HG02610 (cell line): ENCODE measurements at regions not wholly inside any gene's neighbourhood (a gene's known extent, or its start where the extent isn't known, plus 50 kb on each side); places are given as distances from the start of the nearest gene placed in this dataset.
"Not testable (repeated sequence)": the region's sequence is repeated elsewhere in the genome, so short reads cannot be mapped to it uniquely, and the experiment has no call there.

Experiments used
- ATAC-seq: cut with Tn5 transposase; IDR thresholded peaks from one replicate; pipeline ENCODE4 v1.9.1; 2021; ENCODE audit warnings: mild to moderate bottlenecking, moderate library complexity; ENCODE audit not compliant: unreplicated experiment

DNA sequence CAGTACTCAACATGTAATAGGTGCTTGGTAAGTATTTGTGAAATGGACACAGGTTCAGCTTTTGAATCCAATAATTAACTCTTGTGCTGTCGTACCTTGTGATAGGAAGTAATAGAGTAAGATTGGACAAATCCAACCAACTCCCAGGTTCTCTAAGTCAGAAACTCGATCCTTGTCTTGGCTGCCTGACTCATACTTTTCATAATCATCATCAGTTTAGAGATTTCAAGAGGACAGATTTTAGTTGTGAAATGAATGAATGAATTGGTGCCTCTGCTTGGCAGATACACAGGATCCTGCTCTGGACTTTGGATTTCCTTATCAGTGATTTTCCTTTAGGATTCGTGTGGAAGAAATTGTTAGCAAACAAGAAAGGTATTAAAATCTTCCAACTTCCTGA is 1145.2 kb downstream of the AACS start:
- no peak for ATAC-seq

DNA sequence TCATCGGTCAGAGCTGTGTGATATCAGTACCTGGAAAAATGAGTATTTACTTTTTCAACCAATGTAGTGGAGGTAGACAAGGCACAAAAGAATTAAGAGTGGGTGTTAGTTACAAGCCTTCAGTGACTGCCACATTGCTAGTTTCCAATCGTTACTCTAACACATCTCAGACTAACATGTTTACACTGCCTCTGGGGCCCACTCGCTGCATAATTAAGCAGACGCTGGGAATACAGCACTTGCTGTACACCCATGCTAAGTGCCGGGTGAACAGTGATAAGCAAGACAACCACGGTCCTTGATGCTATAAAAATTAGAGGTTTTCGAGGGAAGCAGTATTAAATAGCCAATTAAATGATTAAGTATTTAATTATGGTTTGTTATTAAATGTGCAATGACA is 1147.6 kb downstream of the AACS start:
- ATAC-seq, result no peak

DNA sequence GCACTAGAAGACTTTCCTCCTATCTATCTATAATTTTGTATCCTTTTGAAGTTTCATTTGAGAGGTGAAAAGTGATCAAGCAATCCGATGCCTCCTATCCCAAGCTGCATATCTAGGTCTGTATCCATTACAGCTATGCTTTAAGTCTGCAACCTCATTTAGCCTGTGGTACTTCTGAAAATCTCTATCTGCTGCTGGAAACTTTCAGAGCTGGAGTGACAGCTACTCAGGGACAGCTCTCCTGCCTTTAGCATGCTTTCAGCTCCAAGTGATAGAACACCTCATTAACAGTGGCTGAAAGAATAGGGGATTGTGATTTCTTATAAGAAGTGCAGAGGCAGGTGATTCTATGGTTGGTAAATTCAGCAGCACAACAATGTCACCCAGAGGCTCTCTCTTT is 1153.5 kb downstream of the AACS start:
- no peak for ATAC-seq

DNA sequence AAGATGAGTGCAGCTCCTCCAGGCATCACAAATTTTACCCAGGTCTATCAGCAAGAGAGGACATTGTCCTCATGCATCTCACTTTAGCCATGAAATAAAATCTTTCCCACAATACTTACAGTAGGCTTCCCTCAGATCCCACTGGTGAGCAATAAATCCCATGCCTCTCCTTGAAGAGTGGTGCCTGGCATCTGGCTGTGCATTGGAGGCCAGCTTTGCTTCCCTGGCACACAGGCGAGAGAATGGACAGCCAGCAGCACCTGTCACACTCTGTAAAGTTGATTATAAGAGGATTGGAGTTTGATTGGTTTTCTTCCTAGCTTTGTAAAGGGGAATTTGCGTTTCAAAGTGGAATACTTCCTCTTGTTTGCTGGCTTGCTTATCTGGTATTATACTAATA is 1153.9 kb downstream of the AACS start:
- ATAC-seq, result no peak

DNA sequence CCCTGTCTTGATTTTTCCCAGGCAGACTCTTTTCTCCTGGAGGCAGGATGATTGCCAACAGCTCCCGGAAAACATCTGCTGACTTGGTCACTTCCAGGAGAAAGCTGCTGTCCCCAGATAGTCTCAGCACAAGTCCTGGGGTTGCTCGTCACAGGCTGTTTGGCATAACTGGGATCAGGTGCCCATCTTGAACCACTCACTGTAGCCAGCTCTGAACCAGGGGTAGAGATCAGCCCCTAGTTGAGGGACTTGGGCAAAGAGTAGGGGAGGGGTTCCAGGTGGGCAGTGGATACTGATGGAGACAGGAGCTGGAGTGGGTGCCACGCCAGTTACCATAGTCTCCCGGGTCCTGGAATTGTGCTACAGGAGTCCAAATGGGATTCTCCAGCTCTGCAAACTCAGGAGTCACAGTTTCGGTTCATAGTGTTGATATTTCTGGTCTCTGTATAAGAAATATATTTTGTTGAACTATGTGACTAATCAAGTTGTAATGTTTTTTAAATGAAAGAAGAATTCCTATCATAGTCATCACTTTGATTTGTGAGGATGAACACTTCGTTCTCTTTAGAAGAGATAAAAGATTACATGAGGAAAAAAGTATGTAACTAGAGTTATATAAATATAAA is 1154.5 kb downstream of the AACS start:
- no peak for ATAC-seq

DNA sequence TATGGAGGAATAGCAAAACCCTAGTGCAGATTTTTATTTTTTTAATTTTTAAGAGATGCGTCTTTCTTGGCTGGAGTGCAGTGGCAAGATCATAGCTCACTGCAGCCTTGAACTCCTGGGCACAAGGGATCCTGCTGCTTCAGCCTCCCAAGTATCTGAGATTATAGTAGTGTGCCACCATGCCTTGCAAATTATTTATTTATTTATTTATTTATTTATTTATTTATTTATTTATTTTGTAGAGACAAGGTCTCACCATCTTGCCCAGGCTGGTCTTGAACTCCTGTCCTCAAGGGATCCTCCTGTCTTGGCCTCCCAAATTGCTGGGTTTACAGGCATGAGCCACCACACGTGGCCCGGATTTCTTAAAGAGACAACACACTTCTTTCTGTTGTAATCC is 1158.8 kb downstream of the AACS start:
- ATAC-seq, result no peak

DNA sequence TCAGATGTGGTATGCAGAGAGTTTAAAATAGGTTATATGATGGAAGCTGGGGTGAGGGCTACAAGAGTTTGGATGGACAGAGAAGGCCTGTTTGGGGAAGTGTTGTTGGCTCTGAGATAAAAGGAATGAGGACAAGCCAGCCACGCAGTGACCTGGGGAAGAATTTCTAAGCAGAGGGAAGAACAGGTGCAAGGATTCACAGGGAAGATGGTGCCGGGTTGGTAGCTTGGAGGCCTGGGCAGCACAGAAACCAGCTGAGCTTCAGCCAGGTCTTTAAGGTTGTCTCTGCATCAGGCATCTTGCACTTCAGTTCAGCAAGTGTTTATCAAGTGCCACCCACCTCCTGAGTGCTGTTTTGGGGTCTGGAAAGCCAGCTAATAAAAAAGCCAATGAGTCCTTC is 1163.7 kb downstream of the AACS start:
- no peak for ATAC-seq

DNA sequence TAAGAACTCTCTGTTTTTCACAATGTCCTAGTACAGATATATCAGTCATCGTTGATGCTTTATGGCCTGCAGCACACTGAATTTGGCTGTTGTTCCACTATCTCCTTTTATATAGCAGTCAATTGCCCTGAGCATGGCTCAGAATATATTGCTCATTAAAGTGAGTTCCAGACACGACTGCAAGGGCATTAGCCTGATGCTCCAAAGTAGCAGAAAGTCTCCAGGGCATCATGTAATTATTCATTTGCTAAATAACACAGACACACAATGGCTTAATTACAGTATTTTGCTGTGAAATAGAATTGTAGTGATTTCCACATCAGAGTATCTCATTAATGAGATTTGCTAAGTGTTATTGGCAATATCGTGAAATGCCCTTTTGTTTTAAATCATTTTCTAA is 1167.5 kb downstream of the AACS start:
- no peak for ATAC-seq

DNA sequence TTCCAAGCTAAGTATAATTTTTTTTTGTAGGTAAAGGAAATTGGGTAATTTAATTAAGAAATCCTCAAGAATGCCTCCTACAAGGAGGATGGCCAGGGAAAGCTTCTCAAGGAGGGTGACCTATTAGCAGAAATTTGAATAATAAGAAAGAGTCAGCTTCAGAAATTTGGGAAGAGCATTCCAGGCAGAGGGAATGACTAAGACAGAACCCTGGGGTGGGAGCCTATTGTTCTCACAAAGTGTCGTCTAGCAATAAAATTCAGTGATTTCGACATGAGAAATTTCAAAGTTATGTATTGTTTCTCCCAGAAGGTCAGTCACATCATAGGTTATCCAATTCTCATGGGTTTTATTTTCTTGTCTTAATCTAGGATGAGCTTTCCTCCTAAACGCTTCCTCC is 1168.4 kb downstream of the AACS start:
- no peak for ATAC-seq

DNA sequence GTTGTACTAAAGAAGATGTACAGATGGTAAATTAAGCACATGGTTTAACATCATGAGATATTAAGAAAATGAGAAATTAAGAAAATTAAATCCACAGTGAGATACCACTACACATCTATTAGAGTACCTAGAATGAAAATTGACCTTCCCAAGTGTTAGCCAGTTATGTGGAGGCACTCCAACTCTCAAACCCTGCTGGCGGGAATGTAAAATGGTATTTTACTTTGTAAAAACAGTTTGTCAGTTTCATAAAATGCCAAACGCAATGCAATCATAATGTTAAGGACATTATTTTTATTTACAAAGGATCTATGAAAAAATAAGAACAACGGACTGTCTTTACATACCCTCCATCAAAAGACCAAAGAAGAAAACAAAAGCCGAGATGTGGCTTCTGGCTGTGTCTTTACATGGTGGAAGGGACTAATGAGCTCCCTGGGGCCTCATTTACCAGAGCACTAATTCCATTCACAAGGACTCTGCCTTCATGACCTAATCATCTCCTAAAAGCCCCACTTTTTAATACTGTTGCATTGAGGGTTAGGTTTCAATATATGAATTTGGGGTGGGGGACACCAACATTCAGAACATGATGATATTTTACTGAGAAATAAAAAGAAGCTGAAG is 1178.7 kb downstream of the AACS start:
- no peak for ATAC-seq

DNA sequence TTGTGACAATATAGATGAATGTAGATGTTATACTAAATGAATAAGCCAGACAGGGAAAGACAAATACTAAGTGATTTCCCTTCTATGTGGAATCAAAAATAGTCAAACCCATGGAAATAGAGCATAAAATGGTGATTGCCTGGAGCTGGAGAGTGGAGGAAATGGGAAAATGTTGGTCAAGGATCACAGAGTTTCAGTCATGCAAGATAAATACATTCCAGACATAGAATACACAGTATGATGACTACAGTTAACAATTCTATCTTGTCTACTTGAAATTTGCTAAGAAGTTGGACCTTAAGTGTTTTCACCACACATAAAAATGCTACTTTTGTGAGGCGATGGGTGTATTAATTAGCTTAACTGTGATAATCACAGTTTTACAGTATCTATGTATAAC is 1182.7 kb downstream of the AACS start:
- ATAC-seq, result no peak

DNA sequence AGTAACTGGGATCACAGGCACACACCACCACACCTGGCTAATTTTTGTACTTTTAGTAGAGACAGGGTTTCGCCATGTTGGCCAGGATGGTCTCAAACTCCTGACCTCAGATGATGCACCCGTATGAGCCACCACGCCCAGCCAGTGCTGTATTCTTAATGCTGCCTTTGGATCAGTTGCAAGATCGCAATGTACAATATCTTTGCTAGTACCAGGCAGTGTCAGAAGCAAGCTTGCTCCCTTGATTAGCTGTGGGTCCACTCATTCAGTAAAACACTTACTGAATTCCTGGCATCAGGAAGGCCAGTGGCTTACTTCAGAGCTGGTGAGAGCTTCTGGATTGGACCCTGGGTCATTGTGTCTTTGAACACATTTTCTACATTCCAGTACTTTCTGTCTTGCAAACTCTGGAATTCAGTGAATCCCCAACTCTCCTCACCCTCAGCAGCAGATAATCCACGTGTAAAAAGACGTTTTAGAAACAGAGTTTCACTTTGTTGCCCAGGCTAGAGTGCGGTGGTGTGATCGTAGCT is 1183.7 kb downstream of the AACS start:
- no peak for ATAC-seq

DNA sequence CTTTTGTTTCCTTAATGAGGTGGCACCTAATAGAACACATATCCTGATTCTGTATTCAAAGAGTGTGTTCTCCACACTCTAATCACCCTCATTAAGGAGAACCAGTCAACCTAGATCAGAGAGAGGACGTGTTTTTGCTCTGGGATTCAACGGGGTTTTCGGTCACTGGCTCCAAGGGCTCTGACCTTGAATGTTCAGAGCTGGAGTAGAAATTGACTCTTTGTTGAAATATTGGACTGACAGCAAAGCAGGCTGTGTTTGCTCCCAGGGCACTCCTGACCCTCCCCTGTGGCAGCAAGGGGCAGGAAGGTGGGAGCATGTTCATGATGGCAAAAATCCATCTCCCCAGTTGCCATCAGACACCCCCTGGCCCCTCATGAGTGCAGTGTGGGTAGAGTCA is 1193.0 kb downstream of the AACS start:
- ATAC-seq, result no peak

DNA sequence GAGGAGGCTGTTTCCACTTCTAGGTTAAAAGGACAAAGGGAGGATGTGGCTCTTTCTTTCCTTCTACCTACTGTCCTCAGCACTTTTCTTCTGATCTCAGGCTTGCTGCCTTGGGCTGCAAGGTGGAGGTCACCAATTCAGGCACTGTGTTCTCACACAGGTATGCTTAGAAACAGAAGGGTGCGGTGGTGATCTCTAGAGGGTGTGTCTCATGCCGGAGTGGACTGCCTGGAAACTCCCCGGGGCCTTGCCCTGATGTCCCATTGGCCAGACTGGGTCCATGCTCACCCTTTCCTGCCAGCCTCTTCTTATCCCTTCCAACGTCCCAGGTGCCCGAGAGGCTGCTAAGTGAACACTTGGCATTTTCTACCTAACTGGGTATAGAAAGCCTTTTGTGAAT is 1197.6 kb downstream of the AACS start:
- no peak for ATAC-seq

DNA sequence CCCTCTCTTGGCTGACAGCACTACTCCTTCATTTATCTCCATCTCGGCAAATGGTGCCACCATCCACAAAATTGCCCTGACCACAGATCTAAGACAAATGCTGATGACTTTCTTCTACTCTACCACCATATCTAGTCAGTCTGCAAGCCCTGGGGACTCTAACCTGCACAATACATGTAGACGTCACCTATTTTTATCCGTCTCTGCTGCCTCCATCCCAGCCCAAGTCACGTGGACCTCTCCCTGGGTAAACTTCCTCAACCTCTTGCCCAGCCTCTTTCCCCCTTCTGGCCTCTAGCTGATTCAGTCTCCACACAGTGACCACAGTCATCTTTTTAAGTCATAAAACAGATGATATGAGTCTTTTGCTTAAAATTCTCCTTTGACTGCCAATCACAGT is 1203.0 kb downstream of the AACS start:
- ATAC-seq, result no peak

DNA sequence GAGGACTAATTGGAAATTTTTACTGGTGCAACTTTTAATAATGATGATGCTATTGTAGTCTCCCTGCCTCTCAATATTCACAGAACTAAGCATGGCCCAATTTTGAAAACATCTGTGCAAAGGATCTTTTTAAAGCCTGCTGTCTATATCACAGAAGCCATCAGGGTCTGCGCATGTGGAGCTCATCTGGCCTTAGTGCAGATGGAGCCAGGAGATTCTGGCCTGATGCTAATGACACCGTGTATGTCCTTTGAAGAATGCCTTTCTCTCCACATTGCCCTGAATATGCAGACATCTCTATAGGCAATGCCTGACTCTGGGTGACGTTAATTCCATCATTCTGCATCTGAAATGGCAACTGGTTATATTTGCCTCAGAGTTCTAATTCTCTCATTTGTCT is 1205.9 kb downstream of the AACS start:
- ATAC-seq, result no peak

DNA sequence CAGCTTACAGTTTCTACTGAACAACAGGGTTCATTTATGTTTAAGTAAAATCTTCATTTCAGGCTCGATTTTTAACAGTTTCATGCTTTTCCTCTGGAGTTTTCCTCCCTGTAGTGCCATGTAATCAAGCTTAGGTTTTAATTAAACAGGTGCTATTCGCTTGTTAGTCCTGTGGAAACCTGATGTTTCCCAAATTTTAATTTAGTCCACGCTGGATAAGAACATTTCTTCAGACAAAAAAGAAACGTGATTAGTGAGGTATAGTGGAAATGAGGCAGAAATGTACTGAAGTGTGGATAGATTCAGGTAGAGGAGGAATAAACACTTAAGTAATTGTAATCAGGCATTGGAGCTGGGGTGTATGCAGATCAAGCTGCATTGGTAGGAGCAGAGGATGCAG is 1217.5 kb downstream of the AACS start:
- no peak for ATAC-seq

DNA sequence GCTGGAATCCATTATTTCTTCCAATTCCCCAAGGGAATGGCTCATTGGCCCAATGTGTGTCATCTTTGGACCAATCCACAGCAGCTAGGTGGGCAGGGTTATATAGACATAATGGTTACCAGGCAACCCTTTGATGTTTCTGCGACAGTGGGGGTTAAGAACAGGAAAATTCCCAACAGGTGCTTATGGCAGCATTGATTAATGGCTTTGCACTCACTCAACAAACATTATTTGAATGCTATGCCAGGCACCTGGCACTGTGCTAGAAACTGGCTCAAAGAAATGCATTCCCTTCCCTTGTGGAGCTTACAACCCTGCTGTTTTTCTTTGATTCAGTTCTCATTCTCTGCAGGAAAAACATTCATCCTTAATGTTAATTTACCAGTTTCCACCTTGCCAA is 1221.0 kb downstream of the AACS start:
- no peak for ATAC-seq

DNA sequence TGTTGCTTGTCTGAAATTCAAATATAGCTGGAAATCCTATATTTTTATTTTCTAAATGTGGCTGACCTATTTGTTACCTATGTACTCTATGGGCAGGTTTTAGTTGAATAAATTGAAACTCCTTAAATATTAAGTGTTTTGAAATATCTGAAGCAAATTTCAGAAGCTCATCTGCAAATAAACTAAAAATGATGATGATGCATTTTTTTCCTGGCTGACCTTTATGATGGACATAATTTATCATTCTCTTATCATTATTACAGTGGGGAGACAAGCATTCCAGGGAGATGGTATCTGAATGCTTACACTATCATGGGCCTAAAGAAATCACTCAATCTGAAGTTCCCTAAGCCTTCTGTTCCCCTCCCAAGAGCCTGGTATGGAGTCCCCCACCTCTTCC is 1225.2 kb downstream of the AACS start:
- no peak for ATAC-seq

DNA sequence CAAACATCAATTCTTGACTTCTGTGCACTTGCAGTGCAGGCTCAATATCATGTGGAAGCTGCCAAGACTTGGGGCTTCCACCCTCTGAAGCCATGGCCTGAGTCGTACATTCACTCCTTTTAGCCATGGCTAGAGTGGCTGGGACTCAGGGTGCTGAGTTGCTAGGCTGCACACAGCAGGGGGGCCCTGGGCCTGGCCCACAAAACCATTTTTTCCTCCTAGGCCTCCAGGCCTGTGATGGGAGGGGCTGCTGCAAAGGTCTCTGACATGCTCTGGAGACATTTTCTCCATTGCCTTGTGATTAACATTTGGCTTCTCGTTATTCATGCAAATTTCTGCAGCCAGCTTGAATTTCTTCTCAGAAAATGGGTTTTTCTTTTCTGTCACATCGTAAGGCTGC is 1226.8 kb downstream of the AACS start:
- ATAC-seq, result not testable (repeated sequence)

DNA sequence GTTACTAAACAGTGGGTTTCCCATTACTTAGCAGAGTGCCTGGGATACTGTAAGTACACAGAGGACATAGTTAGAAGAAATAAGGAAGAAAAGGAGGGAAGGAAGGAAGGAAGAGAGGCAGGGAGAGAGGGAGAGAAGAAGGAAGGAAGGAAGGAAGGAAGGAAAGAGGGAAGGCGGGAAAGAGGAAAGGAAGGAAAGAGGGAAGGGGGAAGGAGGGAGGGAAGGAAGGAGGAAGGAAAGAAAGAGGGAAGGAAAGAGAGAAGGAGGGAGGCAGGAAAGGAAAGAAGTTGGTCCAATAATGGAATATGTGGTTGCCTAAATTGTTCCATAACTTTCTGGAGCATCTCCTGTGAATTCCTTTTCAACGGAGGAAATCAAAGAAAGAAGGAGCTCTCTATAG is 1230.4 kb downstream of the AACS start:
- no peak for ATAC-seq

DNA sequence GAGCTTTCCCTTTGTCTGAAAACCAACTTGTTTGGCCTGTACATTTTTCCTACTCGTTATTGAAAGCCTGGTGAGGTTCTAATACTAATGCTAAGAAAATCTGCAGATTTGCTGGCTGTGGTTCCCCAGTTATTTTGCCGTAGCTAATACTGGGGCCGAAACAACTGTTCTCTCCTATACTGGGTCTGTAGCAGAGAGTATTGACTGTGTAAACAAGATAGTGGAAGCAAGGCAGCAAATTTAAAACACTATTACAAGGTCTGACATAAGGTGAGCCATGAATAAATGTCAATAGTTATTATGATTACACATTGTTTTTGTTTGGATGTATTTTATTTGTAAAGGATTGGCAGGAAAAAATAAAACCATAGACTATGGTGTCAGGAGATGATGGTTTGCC is 1244.0 kb downstream of the AACS start:
- no peak for ATAC-seq

DNA sequence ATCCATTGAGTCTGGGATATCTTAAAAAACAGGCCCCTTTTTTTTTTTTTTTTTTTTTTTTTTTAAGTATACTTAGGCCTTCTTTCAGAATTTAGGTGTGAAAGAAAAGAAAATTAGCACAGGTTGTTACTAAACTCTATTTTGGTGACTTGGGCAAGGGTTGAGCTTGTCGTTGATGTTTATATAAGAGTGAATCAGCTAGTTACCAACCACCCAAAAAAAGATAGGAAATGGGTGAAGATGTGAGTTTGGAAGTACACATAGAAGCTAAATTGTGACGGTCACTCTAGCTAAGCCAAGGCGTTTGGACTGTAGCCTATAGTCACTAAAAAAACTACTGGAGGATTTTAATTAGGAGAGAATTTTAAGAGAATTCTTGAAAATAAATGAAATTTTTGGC is 1247.2 kb downstream of the AACS start:
- ATAC-seq, result no peak
